ENCODE measurements at regions not wholly inside any gene's neighbourhood (a gene's known extent, or its start where the extent isn't known, plus 50 kb on each side); places are given as distances from the start of the nearest gene placed in this dataset.
A peak's percentile ranks its signal among the peaks of the same experiment; 100 is the strongest.
"Not testable (repeated sequence)": the region's sequence is repeated elsewhere in the genome, so short reads cannot be mapped to it uniquely, and the experiment has no call there.

- not testable (repeated sequence) for DNase-seq (ENCODE audit: low spot score)
These were observed 111.6 kb upstream of the TPTE start for GRCh38 chr21:10409786-10410185.

- DNase-seq (ENCODE audit: low spot score) = not testable (repeated sequence)
These were observed 110.9 kb upstream of the TPTE start for GRCh38 chr21:10410354-10410929.

GRCh38 chr21:10411776-10412526 is 109.4 kb upstream of the TPTE start:
- not testable (repeated sequence) for DNase-seq (ENCODE audit: low spot score)

GRCh38 chr21:10412928-10413246 is 108.5 kb upstream of the TPTE start:
- DNase-seq (ENCODE audit: low spot score) = not testable (repeated sequence)

- peak; percentile 74 for DNase-seq (ENCODE audit: low spot score)
These were observed 107.9 kb upstream of the TPTE start for GRCh38 chr21:10413247-10414120.

- DNase-seq (ENCODE audit: low spot score) = not testable (repeated sequence)
These were observed 107.1 kb upstream of the TPTE start for GRCh38 chr21:10414121-10414924.

GRCh38 chr21:10414925-10415254 is 106.5 kb upstream of the TPTE start:
- not testable (repeated sequence) for DNase-seq (ENCODE audit: low spot score)

GRCh38 chr21:10415456-10415855 is 105.9 kb upstream of the TPTE start:
- not testable (repeated sequence) for DNase-seq (ENCODE audit: low spot score)

GRCh38 chr21:10415859-10416258 is 105.5 kb upstream of the TPTE start:
- not testable (repeated sequence) for DNase-seq (ENCODE audit: low spot score)

GRCh38 chr21:10416691-10417447 is 104.5 kb upstream of the TPTE start:
- not testable (repeated sequence) for DNase-seq (ENCODE audit: low spot score)

GRCh38 chr21:10417551-10418002 is 103.8 kb upstream of the TPTE start:
- not testable (repeated sequence) for DNase-seq (ENCODE audit: low spot score)

- DNase-seq (ENCODE audit: low spot score) = not testable (repeated sequence)
These were observed 102.9 kb upstream of the TPTE start for GRCh38 chr21:10418250-10419048.

GRCh38 chr21:10421199-10421598 is 100.2 kb upstream of the TPTE start:
- DNase-seq (ENCODE audit: low spot score) = not testable (repeated sequence)

GRCh38 chr21:10421601-10422000 is 99.8 kb upstream of the TPTE start:
- not testable (repeated sequence) for DNase-seq (ENCODE audit: low spot score)

GRCh38 chr21:10424097-10424886 is 97.1 kb upstream of the TPTE start:
- not testable (repeated sequence) for DNase-seq (ENCODE audit: low spot score)

- not testable (repeated sequence) for DNase-seq (ENCODE audit: low spot score)
These were observed 96.6 kb upstream of the TPTE start for GRCh38 chr21:10424887-10425145.

GRCh38 chr21:10425856-10426255 is 95.5 kb upstream of the TPTE start:
- no peak for DNase-seq (ENCODE audit: low spot score)

GRCh38 chr21:10426812-10427211 is 94.6 kb upstream of the TPTE start:
- DNase-seq (ENCODE audit: low spot score) = not testable (repeated sequence)

GRCh38 chr21:10427277-10427676 is 94.1 kb upstream of the TPTE start:
- DNase-seq (ENCODE audit: low spot score) = not testable (repeated sequence)
